Astrocyte (in vitro differentiated cells and primary cell): ENCODE measurements at regions not wholly inside any gene's neighbourhood (a gene's known extent, or its start where the extent isn't known, plus 50 kb on each side); places are given as distances from the start of the nearest gene placed in this dataset.

Experiments
- DNase-seq: peaks from one replicate; pipeline ENCODE4 v3.0.0-alpha.2; 2010; ENCODE audit warnings: low read depth
- FAIRE-seq: peaks from 2 replicates; lab custom pipeline; 2011; peaks lifted over from hg19 to GRCh38; lab: Jason Lieb, UNC
- H2AFZ ChIP-seq: 2 replicates; pipeline ENCODE4 v1.6.0; 2012; ENCODE audit warnings: low read depth, low read length, inconsistent platforms
- H3K27ac ChIP-seq: 2 replicates; pipeline ENCODE4 v1.5.1; 2011; ENCODE audit warnings: low read depth, low read length, inconsistent platforms
- H3K27me3 ChIP-seq: 2 replicates; pipeline ENCODE4 v1.6.0; 2011; ENCODE audit warnings: low read length, inconsistent platforms; ENCODE audit not compliant: insufficient read depth
- H3K36me3 ChIP-seq: 2 replicates; pipeline ENCODE4 v1.5.1; 2011; ENCODE audit warnings: low read length, inconsistent platforms; ENCODE audit not compliant: insufficient read depth
- H3K4me1 ChIP-seq: 2 replicates; pipeline ENCODE4 v1.5.1; 2011; ENCODE audit warnings: low read length, inconsistent platforms; ENCODE audit not compliant: insufficient read depth
- H3K4me2 ChIP-seq: 2 replicates; pipeline ENCODE4 v1.6.0; 2012; ENCODE audit warnings: low read length, inconsistent platforms
- H3K4me3 ChIP-seq: 2 replicates; pipeline ENCODE4 v1.5.1; 2011; ENCODE audit warnings: low read depth, mild to moderate bottlenecking, low read length, inconsistent platforms; ENCODE audit not compliant: insufficient read depth
- H3K79me2 ChIP-seq: 2 replicates; pipeline ENCODE4 v1.6.0; 2012; ENCODE audit warnings: mild to moderate bottlenecking, low read length, inconsistent platforms; ENCODE audit not compliant: insufficient read depth
- H3K9ac ChIP-seq: 2 replicates; pipeline ENCODE4 v1.6.0; 2012; ENCODE audit warnings: mild to moderate bottlenecking, low read length, inconsistent platforms
- H3K9me3 ChIP-seq: 2 replicates; pipeline ENCODE4 v1.5.1; 2012; ENCODE audit warnings: low read depth, mild to moderate bottlenecking, low read length, inconsistent platforms; ENCODE audit not compliant: insufficient read depth
- H4K20me1 ChIP-seq: 2 replicates; pipeline ENCODE4 v1.6.0; 2012; ENCODE audit warnings: low read length, inconsistent platforms; ENCODE audit not compliant: insufficient read depth
- H3K27ac Mint-ChIP-seq: one replicate; pipeline ENCODE4 v1.8.0; 2021; ENCODE audit warnings: mild to moderate bottlenecking, mixed read lengths; ENCODE audit not compliant: unreplicated experiment
- H3K27me3 Mint-ChIP-seq: one replicate; pipeline ENCODE4 v1.8.0; 2021; ENCODE audit warnings: low read depth, mixed read lengths; ENCODE audit not compliant: unreplicated experiment
- H3K36me3 Mint-ChIP-seq: one replicate; pipeline ENCODE4 v1.8.0; 2021; ENCODE audit warnings: low read depth, mixed read lengths; ENCODE audit not compliant: unreplicated experiment
- H3K4me1 Mint-ChIP-seq: one replicate; pipeline ENCODE4 v1.8.0; 2021; ENCODE audit warnings: low read depth, mixed read lengths; ENCODE audit not compliant: unreplicated experiment
- H3K4me3 Mint-ChIP-seq: one replicate; pipeline ENCODE4 v1.8.0; 2021; ENCODE audit warnings: mild to moderate bottlenecking, moderate library complexity, mixed read lengths; ENCODE audit not compliant: unreplicated experiment
- H3K9me3 Mint-ChIP-seq: one replicate; pipeline ENCODE4 v1.8.0; 2021; ENCODE audit warnings: mild to moderate bottlenecking, mixed read lengths; ENCODE audit not compliant: unreplicated experiment
- EZH2 ChIP-seq: IDR thresholded peaks from 2 replicates; pipeline ENCODE4 v1.6.1; 2012; ENCODE audit warnings: mild to moderate bottlenecking, low read length, inconsistent platforms; ENCODE audit not compliant: insufficient read depth
- TF ChIP-seq, protein P1 (sequence below): IDR thresholded peaks from 2 replicates; pipeline ENCODE4 v1.5.1; 2011; ENCODE audit warnings: low read depth, mild to moderate bottlenecking, inconsistent platforms, low read length, moderate library complexity; ENCODE audit not compliant: insufficient read depth

DNA sequence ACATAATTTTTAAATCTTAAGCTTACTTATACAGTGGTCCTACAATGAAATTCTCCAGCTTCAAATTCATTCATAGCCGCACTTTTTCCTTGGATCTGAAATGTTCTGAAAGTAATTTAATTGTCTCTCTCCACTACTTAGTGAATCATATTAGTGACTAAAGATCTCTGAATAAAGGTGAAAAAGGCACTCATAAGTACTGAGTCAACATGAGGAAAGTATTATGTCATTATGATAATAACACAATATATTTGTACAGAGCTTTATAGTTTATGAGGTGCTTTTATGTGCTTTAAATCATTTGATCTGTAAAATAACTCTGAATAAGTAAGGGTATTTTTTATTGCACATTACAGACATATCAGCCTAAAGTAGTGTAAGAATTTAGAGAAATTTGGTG, 628.2 kb upstream of the SLITRK5 start:
- no peak overlapping the region for H3K4me2 ChIP-seq
- TF ChIP-seq EZH2 = no peak
- TF ChIP-seq, protein P1, sequence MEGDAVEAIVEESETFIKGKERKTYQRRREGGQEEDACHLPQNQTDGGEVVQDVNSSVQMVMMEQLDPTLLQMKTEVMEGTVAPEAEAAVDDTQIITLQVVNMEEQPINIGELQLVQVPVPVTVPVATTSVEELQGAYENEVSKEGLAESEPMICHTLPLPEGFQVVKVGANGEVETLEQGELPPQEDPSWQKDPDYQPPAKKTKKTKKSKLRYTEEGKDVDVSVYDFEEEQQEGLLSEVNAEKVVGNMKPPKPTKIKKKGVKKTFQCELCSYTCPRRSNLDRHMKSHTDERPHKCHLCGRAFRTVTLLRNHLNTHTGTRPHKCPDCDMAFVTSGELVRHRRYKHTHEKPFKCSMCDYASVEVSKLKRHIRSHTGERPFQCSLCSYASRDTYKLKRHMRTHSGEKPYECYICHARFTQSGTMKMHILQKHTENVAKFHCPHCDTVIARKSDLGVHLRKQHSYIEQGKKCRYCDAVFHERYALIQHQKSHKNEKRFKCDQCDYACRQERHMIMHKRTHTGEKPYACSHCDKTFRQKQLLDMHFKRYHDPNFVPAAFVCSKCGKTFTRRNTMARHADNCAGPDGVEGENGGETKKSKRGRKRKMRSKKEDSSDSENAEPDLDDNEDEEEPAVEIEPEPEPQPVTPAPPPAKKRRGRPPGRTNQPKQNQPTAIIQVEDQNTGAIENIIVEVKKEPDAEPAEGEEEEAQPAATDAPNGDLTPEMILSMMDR = no peak
- H3K79me2 ChIP-seq = no peaks in the 10 kb centered on the region
- H3K4me3 ChIP-seq = no peak overlapping the region
- H2AFZ ChIP-seq = no peak overlapping the region
- Mint-ChIP-seq H3K9me3 (no peaks in the 10 kb centered on the region), H3K4me1 (no peaks in the 10 kb centered on the region), H3K36me3 (no peaks in the 10 kb centered on the region), H3K27ac (no peak overlapping the region), H3K4me3 (no peak overlapping the region), H3K27me3 (no peaks in the 10 kb centered on the region)
- FAIRE-seq (no peak), DNase-seq (peak; percentile 27)
- no peaks in the 10 kb centered on the region for H3K36me3 ChIP-seq
- no peak overlapping the region for H3K9ac ChIP-seq
- H3K27me3 ChIP-seq = no peaks in the 10 kb centered on the region
- H4K20me1 ChIP-seq = no peaks in the 10 kb centered on the region
- no peak overlapping the region for H3K27ac ChIP-seq
- H3K9me3 ChIP-seq = no peaks in the 10 kb centered on the region
- no peaks in the 10 kb centered on the region for H3K4me1 ChIP-seq

GRCh38 chr13:87052731-87053130, 618.4 kb upstream of the SLITRK5 start:
- Mint-ChIP-seq H3K9me3 (no peaks in the 10 kb centered on the region), H3K4me1 (no peaks in the 10 kb centered on the region), H3K4me3 (no peak overlapping the region), H3K36me3 (no peaks in the 10 kb centered on the region), H3K27ac (no peak overlapping the region), H3K27me3 (no peaks in the 10 kb centered on the region)
- TF ChIP-seq EZH2 = no peak
- TF ChIP-seq, protein P1 = no peak
- no peaks in the 10 kb centered on the region for H3K4me1 ChIP-seq
- no peak overlapping the region for H2AFZ ChIP-seq
- H3K27me3 ChIP-seq = no peaks in the 10 kb centered on the region
- H4K20me1 ChIP-seq = no peaks in the 10 kb centered on the region
- H3K4me3 ChIP-seq = no peak overlapping the region
- H3K9me3 ChIP-seq = no peaks in the 10 kb centered on the region
- no peaks in the 10 kb centered on the region for H3K36me3 ChIP-seq
- DNase-seq (peak; percentile 56), FAIRE-seq (no peak)
- no peaks in the 10 kb centered on the region for H3K79me2 ChIP-seq
- no peak overlapping the region for H3K4me2 ChIP-seq
- no peak overlapping the region for H3K27ac ChIP-seq
- no peak overlapping the region for H3K9ac ChIP-seq

DNA sequence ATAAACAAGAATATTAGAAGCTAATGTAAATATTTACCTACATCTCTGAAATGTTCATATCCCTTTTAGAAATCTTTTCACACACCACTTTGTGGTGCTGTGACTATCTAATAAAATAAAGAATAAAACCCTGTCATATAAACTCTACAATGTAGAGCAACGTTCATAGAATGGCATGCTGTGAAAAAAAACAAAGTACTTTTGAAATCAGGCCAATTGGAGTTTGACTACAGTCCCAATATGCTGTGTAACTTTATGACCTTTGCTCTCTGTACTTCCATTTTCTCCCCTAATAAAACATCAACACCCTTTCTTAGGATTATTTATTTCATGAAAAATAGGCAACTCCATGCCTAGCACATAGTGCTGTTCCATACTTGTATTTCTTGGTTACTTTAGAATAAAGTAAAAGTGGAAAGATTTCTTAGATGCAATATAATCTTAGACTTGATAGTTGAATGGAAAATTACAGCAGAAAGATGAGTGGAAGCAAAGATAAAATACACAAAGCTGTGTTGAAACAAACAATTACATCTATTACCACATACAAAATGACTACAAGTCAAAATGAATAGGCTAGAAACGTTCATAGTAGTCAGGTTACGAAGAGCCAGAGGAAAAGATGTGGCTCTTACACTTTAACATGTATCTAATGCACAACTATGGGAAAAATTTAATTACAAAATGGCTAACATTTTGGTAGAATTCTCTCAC, 613.2 kb upstream of the SLITRK5 start:
- Histone ChIP-seq H3K4me2 (no peak overlapping the region), H4K20me1 (no peaks in the 10 kb centered on the region), H3K4me3 (no peak overlapping the region), H3K27me3 (no peaks in the 10 kb centered on the region), H3K79me2 (no peaks in the 10 kb centered on the region), H3K36me3 (no peaks in the 10 kb centered on the region), H3K9ac (no peak overlapping the region), H3K4me1 (no peaks in the 10 kb centered on the region), H3K27ac (no peak overlapping the region), H2AFZ (no peak overlapping the region), H3K9me3 (no peaks in the 10 kb centered on the region)
- Mint-ChIP-seq H3K4me3 (no peak overlapping the region), H3K27ac (no peak overlapping the region), H3K27me3 (no peaks in the 10 kb centered on the region), H3K9me3 (no peaks in the 10 kb centered on the region), H3K4me1 (no peaks in the 10 kb centered on the region), H3K36me3 (no peaks in the 10 kb centered on the region)
- TF ChIP-seq EZH2 = no peak
- TF ChIP-seq, protein P1 = no peak
- no peak for DNase-seq
- FAIRE-seq = no peak
